SKM-1 treated with dmso at 0.1 percent for 144 hours (cell line): ENCODE measurements at regions not wholly inside any gene's neighbourhood (a gene's known extent, or its start where the extent isn't known, plus 50 kb on each side); places are given as distances from the start of the nearest gene placed in this dataset.

Experiments used
- DNase-seq: peaks from one replicate; lab custom pipeline; 2025; ENCODE audit not compliant: unreplicated experiment; lab: John Stamatoyannopoulos, UW

GRCh38 chr5:4762316-4762715 lies 377.8 kb upstream of the ADAMTS16 start:
- DNase-seq: no peak

GRCh38 chr5:4765411-4765810 lies 374.7 kb upstream of the ADAMTS16 start:
- no peak for DNase-seq

- no peak for DNase-seq
Measured at GRCh38 chr5:4766101-4766500, 374.0 kb upstream of the ADAMTS16 start.

- no peak for DNase-seq
Measured at GRCh38 chr5:4772591-4772990, 367.5 kb upstream of the ADAMTS16 start.

- DNase-seq: no peak
Measured at GRCh38 chr5:4773827-4774317, 366.3 kb upstream of the ADAMTS16 start.

- no peak for DNase-seq
Measured at GRCh38 chr5:4777435-4777834, 362.7 kb upstream of the ADAMTS16 start.

- DNase-seq: no peak
Measured at GRCh38 chr5:4780633-4781032, 359.5 kb upstream of the ADAMTS16 start.

- DNase-seq: no peak
Measured at GRCh38 chr5:4781299-4781698, 358.8 kb upstream of the ADAMTS16 start.

GRCh38 chr5:4785971-4786370 lies 354.2 kb upstream of the ADAMTS16 start:
- no peak for DNase-seq

- DNase-seq: no peak
Measured at GRCh38 chr5:4797445-4797844, 342.7 kb upstream of the ADAMTS16 start.

- no peak for DNase-seq
Measured at GRCh38 chr5:4802044-4802443, 338.1 kb upstream of the ADAMTS16 start.

GRCh38 chr5:4804691-4805360 lies 335.3 kb upstream of the ADAMTS16 start:
- DNase-seq: no peak

GRCh38 chr5:4815002-4815401 lies 325.1 kb upstream of the ADAMTS16 start:
- DNase-seq: no peak

GRCh38 chr5:4817767-4818166 lies 322.4 kb upstream of the ADAMTS16 start:
- no peak for DNase-seq

GRCh38 chr5:4831325-4831724 lies 308.8 kb upstream of the ADAMTS16 start:
- no peak for DNase-seq

- DNase-seq: no peak
Measured at GRCh38 chr5:4832471-4832870, 307.7 kb upstream of the ADAMTS16 start.

- no peak for DNase-seq
Measured at GRCh38 chr5:4833104-4833738, 306.9 kb upstream of the ADAMTS16 start.

- DNase-seq: no peak
Measured at GRCh38 chr5:4837489-4838058, 302.6 kb upstream of the ADAMTS16 start.

- DNase-seq: no peak
Measured at GRCh38 chr5:4845221-4845620, 294.9 kb upstream of the ADAMTS16 start.

- no peak for DNase-seq
Measured at GRCh38 chr5:4847766-4848165, 292.4 kb upstream of the ADAMTS16 start.

GRCh38 chr5:4855036-4855435 lies 285.1 kb upstream of the ADAMTS16 start:
- DNase-seq: no peak

GRCh38 chr5:4855880-4856279 lies 284.2 kb upstream of the ADAMTS16 start:
- DNase-seq: no peak
